ENCODE measurements at regions not wholly inside any gene's neighbourhood (a gene's known extent, or its start where the extent isn't known, plus 50 kb on each side); places are given as distances from the start of the nearest gene placed in this dataset.

DNA sequence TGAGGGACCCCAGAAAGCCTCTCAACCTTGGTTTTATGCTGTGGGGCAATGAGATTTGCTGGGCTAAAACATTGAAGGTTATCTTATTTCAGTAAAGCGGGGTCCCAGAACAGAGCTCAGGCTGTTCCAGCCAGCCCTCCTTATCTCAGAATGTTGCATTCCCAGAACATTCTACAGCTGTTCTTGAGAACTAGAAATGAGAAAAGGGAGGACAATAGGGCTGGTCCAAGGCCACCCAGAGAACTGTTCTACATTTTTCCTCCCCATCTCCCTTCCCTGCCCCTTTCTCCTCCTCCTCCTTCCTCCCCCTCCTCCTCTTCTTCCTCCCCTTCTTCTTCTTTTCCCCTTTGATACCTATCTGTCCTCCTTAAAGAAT lies 70.4 kb upstream of the SLC7A11 start:
- TF ChIP-seq, protein P1, sequence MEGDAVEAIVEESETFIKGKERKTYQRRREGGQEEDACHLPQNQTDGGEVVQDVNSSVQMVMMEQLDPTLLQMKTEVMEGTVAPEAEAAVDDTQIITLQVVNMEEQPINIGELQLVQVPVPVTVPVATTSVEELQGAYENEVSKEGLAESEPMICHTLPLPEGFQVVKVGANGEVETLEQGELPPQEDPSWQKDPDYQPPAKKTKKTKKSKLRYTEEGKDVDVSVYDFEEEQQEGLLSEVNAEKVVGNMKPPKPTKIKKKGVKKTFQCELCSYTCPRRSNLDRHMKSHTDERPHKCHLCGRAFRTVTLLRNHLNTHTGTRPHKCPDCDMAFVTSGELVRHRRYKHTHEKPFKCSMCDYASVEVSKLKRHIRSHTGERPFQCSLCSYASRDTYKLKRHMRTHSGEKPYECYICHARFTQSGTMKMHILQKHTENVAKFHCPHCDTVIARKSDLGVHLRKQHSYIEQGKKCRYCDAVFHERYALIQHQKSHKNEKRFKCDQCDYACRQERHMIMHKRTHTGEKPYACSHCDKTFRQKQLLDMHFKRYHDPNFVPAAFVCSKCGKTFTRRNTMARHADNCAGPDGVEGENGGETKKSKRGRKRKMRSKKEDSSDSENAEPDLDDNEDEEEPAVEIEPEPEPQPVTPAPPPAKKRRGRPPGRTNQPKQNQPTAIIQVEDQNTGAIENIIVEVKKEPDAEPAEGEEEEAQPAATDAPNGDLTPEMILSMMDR (IDR thresholded peaks at IDR 0.05; ENCODE audit: unreplicated experiment), result no peak
- no peaks in the 10 kb centered on the region for H3K27me3 Mint-ChIP-seq (ENCODE audit: unreplicated experiment)
- no peak overlapping the region for H3K27ac Mint-ChIP-seq (ENCODE audit: unreplicated experiment)
- no peaks in the 10 kb centered on the region for H3K9me3 Mint-ChIP-seq (ENCODE audit: unreplicated experiment)
- no peak for DNase-seq (ENCODE audit: low spot score)
- no peaks in the 10 kb centered on the region for H3K36me3 Mint-ChIP-seq (ENCODE audit: low read depth, unreplicated experiment)
- no peaks in the 10 kb centered on the region for H3K4me1 Mint-ChIP-seq (ENCODE audit: unreplicated experiment)
- no peak overlapping the region for H3K4me3 Mint-ChIP-seq (ENCODE audit: unreplicated experiment)

DNA sequence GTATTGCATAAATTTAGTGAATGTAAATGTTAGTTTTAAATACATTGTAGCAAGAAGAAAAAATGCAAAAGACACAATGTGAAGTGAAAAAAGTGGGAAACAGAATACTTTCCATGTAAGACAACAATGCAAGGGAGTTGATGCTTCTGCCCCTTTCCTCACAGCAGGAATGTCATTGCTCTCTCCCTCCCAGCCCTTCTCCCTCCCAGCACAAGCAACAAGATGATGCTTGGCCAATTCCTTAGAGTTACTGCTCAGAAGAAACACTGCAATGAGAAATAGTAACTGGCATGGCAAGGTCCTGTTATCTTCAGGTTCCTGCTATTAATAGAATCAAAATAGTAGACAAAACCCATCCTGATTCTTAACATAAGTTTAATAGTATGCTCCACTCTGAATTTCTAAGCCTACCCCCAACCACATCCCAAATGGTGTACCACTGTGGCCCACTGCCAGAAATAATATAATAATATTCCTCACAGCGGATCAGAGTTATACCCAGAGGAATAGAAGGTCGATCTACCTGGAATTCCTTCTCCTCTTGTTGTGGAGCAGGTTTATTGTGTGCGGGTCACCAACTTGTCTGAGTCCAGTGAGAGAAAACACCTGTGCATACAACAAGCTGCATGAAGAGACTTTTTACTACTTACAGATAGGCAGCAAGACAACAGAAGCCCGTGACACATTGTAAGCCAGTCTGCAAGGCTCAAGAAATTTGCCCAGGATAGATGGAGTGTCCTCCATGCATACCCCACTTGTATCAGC lies 69.8 kb upstream of the SLC7A11 start:
- H3K4me1 Mint-ChIP-seq (ENCODE audit: unreplicated experiment), result no peaks in the 10 kb centered on the region
- H3K27me3 Mint-ChIP-seq (ENCODE audit: unreplicated experiment), result no peaks in the 10 kb centered on the region
- TF ChIP-seq, protein P1 (IDR thresholded peaks at IDR 0.05; ENCODE audit: unreplicated experiment), result no peak
- no peaks in the 10 kb centered on the region for H3K9me3 Mint-ChIP-seq (ENCODE audit: unreplicated experiment)
- H3K36me3 Mint-ChIP-seq (ENCODE audit: low read depth, unreplicated experiment), result no peaks in the 10 kb centered on the region
- no peak overlapping the region for H3K4me3 Mint-ChIP-seq (ENCODE audit: unreplicated experiment)
- no peak for DNase-seq (ENCODE audit: low spot score)
- H3K27ac Mint-ChIP-seq (ENCODE audit: unreplicated experiment), result no peak overlapping the region

DNA sequence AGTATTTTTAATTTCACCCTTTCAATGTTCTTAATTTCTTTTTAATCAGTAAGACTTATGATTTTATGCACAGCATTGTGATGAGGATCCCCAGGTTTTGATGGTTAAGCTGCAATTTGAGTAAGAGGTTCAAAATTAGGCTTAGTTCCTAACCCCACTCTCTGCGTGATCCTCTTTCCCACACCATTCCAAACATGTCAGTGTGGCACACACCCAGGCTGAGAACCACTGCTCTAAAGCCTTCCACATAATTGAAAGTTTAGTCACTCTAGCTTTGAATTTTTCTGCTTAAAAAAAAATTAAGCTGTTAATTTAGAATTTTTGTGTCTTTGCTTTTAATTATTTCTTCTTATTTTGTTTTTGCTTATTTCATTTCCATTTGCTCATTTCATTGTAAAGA lies 68.8 kb upstream of the SLC7A11 start:
- no peaks in the 10 kb centered on the region for H3K27me3 Mint-ChIP-seq (ENCODE audit: unreplicated experiment)

DNA sequence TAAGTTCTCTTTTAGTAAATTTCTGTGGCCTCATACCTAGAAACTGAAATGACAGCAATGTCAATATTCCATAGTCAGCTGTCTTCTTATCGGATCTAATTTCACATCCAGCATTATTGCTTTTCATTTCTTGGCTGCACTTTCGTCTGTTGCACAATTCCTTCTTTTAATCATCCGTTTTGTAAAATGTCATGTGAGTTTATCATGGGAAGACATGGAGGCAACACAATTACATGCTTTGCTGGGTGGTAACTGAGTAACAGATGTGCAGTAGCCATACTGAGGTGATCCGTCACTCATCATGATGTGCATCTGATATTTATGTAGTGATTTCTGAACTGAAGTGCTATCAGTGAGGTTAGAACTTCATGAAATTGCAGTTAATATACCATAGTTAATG lies 68.3 kb upstream of the SLC7A11 start:
- Mint-ChIP-seq H3K4me1 (ENCODE audit: unreplicated experiment) (no peaks in the 10 kb centered on the region), H3K27me3 (ENCODE audit: unreplicated experiment) (no peaks in the 10 kb centered on the region), H3K9me3 (ENCODE audit: unreplicated experiment) (no peaks in the 10 kb centered on the region), H3K27ac (ENCODE audit: unreplicated experiment) (no peak overlapping the region), H3K36me3 (ENCODE audit: low read depth, unreplicated experiment) (no peaks in the 10 kb centered on the region), H3K4me3 (ENCODE audit: unreplicated experiment) (no peak overlapping the region)
- TF ChIP-seq, protein P1 (IDR thresholded peaks at IDR 0.05; ENCODE audit: unreplicated experiment), result no peak
- no peak for DNase-seq (ENCODE audit: low spot score)

More for the DNA sequence above, 68.8 kb upstream of the SLC7A11 start:
- Mint-ChIP-seq H3K27ac (ENCODE audit: unreplicated experiment) (no peak overlapping the region), H3K9me3 (ENCODE audit: unreplicated experiment) (no peaks in the 10 kb centered on the region), H3K36me3 (ENCODE audit: low read depth, unreplicated experiment) (no peaks in the 10 kb centered on the region), H3K4me3 (ENCODE audit: unreplicated experiment) (no peak overlapping the region), H3K4me1 (ENCODE audit: unreplicated experiment) (no peaks in the 10 kb centered on the region)
- DNase-seq (ENCODE audit: low spot score), result no peak
- TF ChIP-seq, protein P1 (IDR thresholded peaks at IDR 0.05; ENCODE audit: unreplicated experiment), result no peak

DNA sequence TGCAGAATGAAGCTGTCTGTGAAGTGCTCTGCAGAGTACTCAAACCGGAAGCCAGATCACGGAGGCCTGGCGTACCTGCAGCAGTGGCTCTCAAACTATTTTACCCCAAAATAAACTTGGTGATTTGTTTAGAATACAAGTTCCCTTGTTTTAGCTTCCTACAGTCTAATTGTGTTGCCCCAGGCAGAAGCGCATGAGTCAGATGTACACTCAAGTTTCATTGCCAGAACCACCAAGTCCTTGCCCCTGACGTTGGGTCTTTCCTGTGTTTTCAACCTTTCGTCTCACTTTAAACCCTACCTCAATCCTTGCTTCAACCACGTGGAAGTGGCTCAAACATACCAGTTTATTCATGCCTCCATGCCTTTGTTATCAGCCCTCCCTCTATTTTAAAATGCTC lies 66.2 kb upstream of the SLC7A11 start:
- DNase-seq (ENCODE audit: low spot score), result no peak

More for the DNA sequence above, 66.2 kb upstream of the SLC7A11 start:
- Mint-ChIP-seq H3K4me1 (ENCODE audit: unreplicated experiment) (no peaks in the 10 kb centered on the region), H3K27me3 (ENCODE audit: unreplicated experiment) (no peaks in the 10 kb centered on the region), H3K27ac (ENCODE audit: unreplicated experiment) (no peak overlapping the region), H3K9me3 (ENCODE audit: unreplicated experiment) (no peaks in the 10 kb centered on the region), H3K36me3 (ENCODE audit: low read depth, unreplicated experiment) (no peaks in the 10 kb centered on the region), H3K4me3 (ENCODE audit: unreplicated experiment) (no peak overlapping the region)
- TF ChIP-seq, protein P1 (IDR thresholded peaks at IDR 0.05; ENCODE audit: unreplicated experiment), result no peak

All from endothelial cell (in vitro differentiated cells).